Spleen (tissue), 7 donors: ENCODE measurements at regions not wholly inside any gene's neighbourhood (a gene's known extent, or its start where the extent isn't known, plus 50 kb on each side); places are given as distances from the start of the nearest gene placed in this dataset.

Experiments
- CTCF ChIP-seq, 11 experiments: fragments of 200-600 bp in 7 of 11; fragments of 450-650 bp in 4 of 11; sonication (generic) in 4 of 11; IDR thresholded peaks in 8 of 11; conservative IDR thresholded peaks in 3 of 11; 1 replicate in 7 of 11; 2 replicates in 4 of 11; pipeline versions ENCODE4 v1.4.0 to v1.8.0; 2016 to 2021; ENCODE audit warnings: antibody characterized with exemption in 11 of 11, inconsistent platforms in 4 of 11, mild to moderate bottlenecking in 1 of 11
- POLR2A ChIP-seq, 3 donors: fragments of 450-650 bp; IDR thresholded peaks; one replicate each; pipeline ENCODE4 v1.5.1; 2017; ENCODE audit warnings: antibody characterized with exemption in 3 of 3, mild to moderate bottlenecking in 1 of 3
- donor health status: DM: no; HTN: no; CAD: no; lungs with moderate emphysema.
- donor health status: DM: no; HTN: no; CAD: no.
- donor health status: DM: no; HTN: no; CAD: no.

- TF ChIP-seq CTCF (IDR thresholded peaks at IDR 0.05 in 8 of 11, conservative IDR thresholded peaks at IDR 0.05 in 3 of 11) (no peak), POLR2A (IDR thresholded peaks at IDR 0.05) (no peak)
Measured at GRCh38 chr15:91435113-91435512, 335.1 kb downstream of the SV2B start.
